ENCODE measurements at regions not wholly inside any gene's neighbourhood (a gene's known extent, or its start where the extent isn't known, plus 50 kb on each side); places are given as distances from the start of the nearest gene placed in this dataset.

DNA sequence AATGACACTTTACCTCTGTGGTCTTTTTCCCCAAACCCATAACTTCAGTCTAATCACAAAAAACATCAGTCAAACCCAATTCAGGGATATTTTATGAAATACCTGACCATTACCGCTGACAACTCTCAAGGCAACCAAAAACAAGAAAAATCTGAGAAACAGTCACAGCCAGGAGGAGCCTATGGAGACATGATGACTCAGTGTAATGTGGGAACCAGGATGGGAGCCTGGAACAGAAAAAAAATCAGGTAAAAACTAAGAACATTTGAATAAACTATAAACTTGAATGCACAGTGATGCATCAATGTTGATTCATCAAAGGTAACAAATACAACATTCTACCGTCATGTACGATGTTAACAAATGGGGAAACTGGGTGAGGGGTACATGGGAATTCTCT is 84.1 kb upstream of the TSHZ2 start:
- no TSS peak for BruUV-seq (replicated peaks)
- CTCF ChIA-PET, result no interaction called here
- no peak overlapping the region for H3K27ac ChIP-seq (ENCODE audit: low read length)

DNA sequence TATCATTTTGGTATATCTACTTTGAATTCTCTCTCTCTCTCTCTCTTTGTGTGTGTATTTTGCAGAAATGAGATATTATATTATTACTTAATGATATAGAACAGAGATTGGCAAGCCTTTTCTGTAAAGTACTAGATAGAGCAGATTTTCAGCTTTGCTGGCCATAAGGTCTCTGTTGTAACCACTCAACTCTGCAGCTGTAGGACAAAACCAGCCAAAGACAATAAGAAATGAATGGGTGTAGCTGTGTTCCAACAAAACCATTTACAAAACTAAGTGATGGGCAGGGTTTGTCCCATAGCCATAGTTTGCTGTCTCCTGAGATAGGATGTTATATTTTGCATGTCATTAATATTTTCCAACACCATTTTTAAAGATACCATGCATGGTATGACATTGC is 91.2 kb upstream of the TSHZ2 start:
- ChIA-PET POLR2A (ENCODE audit: unreplicated experiment) (no interaction called here), CTCF (no interaction called here)
- H3K4me3 ChIP-seq (ENCODE audit: low read length), result no peak overlapping the region
- no peak for ATAC-seq
- H3K36me3 ChIP-seq (ENCODE audit: low read depth, low read length), result no peaks in the 10 kb centered on the region
- no peak for TF ChIP-seq EZH2 (IDR thresholded peaks at IDR 0.05; ENCODE audit: low read length, unreplicated experiment)
- TF ChIP-seq, protein P1, sequence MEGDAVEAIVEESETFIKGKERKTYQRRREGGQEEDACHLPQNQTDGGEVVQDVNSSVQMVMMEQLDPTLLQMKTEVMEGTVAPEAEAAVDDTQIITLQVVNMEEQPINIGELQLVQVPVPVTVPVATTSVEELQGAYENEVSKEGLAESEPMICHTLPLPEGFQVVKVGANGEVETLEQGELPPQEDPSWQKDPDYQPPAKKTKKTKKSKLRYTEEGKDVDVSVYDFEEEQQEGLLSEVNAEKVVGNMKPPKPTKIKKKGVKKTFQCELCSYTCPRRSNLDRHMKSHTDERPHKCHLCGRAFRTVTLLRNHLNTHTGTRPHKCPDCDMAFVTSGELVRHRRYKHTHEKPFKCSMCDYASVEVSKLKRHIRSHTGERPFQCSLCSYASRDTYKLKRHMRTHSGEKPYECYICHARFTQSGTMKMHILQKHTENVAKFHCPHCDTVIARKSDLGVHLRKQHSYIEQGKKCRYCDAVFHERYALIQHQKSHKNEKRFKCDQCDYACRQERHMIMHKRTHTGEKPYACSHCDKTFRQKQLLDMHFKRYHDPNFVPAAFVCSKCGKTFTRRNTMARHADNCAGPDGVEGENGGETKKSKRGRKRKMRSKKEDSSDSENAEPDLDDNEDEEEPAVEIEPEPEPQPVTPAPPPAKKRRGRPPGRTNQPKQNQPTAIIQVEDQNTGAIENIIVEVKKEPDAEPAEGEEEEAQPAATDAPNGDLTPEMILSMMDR (conservative IDR thresholded peaks at IDR 0.05; ENCODE audit: low read depth, low read length), result no peak
- TF ChIP-seq EZH2phosphoT487 (IDR thresholded peaks at IDR 0.05; ENCODE audit: borderline replicate concordance, low read length), result no peak
- H2AFZ ChIP-seq (ENCODE audit: low read length), result no peak overlapping the region
- no peaks in the 10 kb centered on the region for H3K27me3 ChIP-seq (ENCODE audit: low read length)
- intact Hi-C loops (cut with micrococcal nuclease), result no loop called here
- BruUV-seq (replicated peaks), result no TSS peak
- DNase-seq, result no peak
- no peak overlapping the region for H3K9ac ChIP-seq (ENCODE audit: low read length)
- no peaks in the 10 kb centered on the region for H4K20me1 ChIP-seq (ENCODE audit: low read length)
- peaks cover 5% of the 10 kb centered on the region; the same call in 1 of the 2 replicates for H3K9me3 ChIP-seq (ENCODE audit: low read length)
- no peaks in the 10 kb centered on the region for H3F3A ChIP-seq (ENCODE audit: low read length, unreplicated experiment)
- no peaks in the 10 kb centered on the region for H3K9me2 ChIP-seq (replicated peaks; ENCODE audit: low read length)
- no peaks in the 10 kb centered on the region for H3K4me1 ChIP-seq (ENCODE audit: insufficient read depth, low read length)
- no peaks in the 10 kb centered on the region for H3K79me2 ChIP-seq (ENCODE audit: low read length)
- no peak overlapping the region for H3K4me2 ChIP-seq (ENCODE audit: low read length)
- no peak overlapping the region for H3K27ac ChIP-seq (ENCODE audit: low read length)

More for the DNA sequence above, 84.1 kb upstream of the TSHZ2 start:
- no peaks in the 10 kb centered on the region for H4K20me1 ChIP-seq (ENCODE audit: low read length)
- no peak for ATAC-seq
- POLR2A ChIA-PET (ENCODE audit: unreplicated experiment), result no interaction called here
- no peak for DNase-seq
- no peaks in the 10 kb centered on the region for H3K9me2 ChIP-seq (replicated peaks; ENCODE audit: low read length)
- H3K4me1 ChIP-seq (ENCODE audit: insufficient read depth, low read length), result no peaks in the 10 kb centered on the region
- no peak overlapping the region for H3K4me3 ChIP-seq (ENCODE audit: low read length)
- no peaks in the 10 kb centered on the region for H3K79me2 ChIP-seq (ENCODE audit: low read length)
- no peaks in the 10 kb centered on the region for H3K27me3 ChIP-seq (ENCODE audit: low read length)
- no peaks in the 10 kb centered on the region for H3F3A ChIP-seq (ENCODE audit: low read length, unreplicated experiment)
- intact Hi-C loops (cut with micrococcal nuclease), result no loop called here
- H2AFZ ChIP-seq (ENCODE audit: low read length), result no peak overlapping the region
- no peaks in the 10 kb centered on the region for H3K36me3 ChIP-seq (ENCODE audit: low read depth, low read length)
- no peak overlapping the region for H3K4me2 ChIP-seq (ENCODE audit: low read length)
- TF ChIP-seq EZH2phosphoT487 (IDR thresholded peaks at IDR 0.05; ENCODE audit: borderline replicate concordance, low read length) (no peak), EZH2 (IDR thresholded peaks at IDR 0.05; ENCODE audit: low read length, unreplicated experiment) (no peak)
- TF ChIP-seq, protein P1 (conservative IDR thresholded peaks at IDR 0.05; ENCODE audit: low read depth, low read length), result no peak
- no peak overlapping the region for H3K9ac ChIP-seq (ENCODE audit: low read length)
- peaks cover 13% of the 10 kb centered on the region; the same call in 1 of the 2 replicates for H3K9me3 ChIP-seq (ENCODE audit: low read length)

DNA sequence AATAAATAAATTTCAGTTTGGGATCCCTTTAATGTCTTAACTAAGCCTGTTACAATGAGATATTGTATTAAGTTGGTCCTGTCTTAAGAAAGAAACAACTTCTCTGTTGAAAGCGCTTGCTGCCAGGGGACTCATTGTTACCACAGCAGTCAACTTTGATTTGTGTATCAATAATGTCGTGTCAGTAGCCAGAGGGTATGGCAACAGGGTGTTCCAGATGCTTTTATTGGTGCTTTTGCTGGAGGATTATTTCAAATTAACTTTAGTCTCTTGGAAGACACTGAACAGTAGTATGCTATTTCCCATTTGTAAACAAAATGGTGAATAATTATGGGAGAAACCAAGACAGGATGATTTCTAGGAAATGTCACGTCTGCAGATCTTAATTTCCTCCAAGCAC is 91.9 kb upstream of the TSHZ2 start:
- no TSS peak for BruUV-seq (replicated peaks)
- H3K79me2 ChIP-seq (ENCODE audit: low read length), result no peaks in the 10 kb centered on the region
- CTCF ChIA-PET, result no interaction called here

More for the DNA sequence above, 91.9 kb upstream of the TSHZ2 start:
- H3K27me3 ChIP-seq (ENCODE audit: low read length), result no peaks in the 10 kb centered on the region
- intact Hi-C loops (cut with micrococcal nuclease), result no loop called here
- H3K4me3 ChIP-seq (ENCODE audit: low read length), result no peak overlapping the region
- H3K4me1 ChIP-seq (ENCODE audit: insufficient read depth, low read length), result no peaks in the 10 kb centered on the region
- H3K27ac ChIP-seq (ENCODE audit: low read length), result no peak overlapping the region
- DNase-seq, result no peak
- H3K36me3 ChIP-seq (ENCODE audit: low read depth, low read length), result no peaks in the 10 kb centered on the region
- H3K4me2 ChIP-seq (ENCODE audit: low read length), result no peak overlapping the region
- no peaks in the 10 kb centered on the region for H3F3A ChIP-seq (ENCODE audit: low read length, unreplicated experiment)
- POLR2A ChIA-PET (ENCODE audit: unreplicated experiment), result no interaction called here
- peaks cover 5% of the 10 kb centered on the region; the same call in 1 of the 2 replicates for H3K9me3 ChIP-seq (ENCODE audit: low read length)
- TF ChIP-seq, protein P1 (conservative IDR thresholded peaks at IDR 0.05; ENCODE audit: low read depth, low read length), result no peak
- TF ChIP-seq EZH2phosphoT487 (IDR thresholded peaks at IDR 0.05; ENCODE audit: borderline replicate concordance, low read length) (no peak), EZH2 (IDR thresholded peaks at IDR 0.05; ENCODE audit: low read length, unreplicated experiment) (no peak)
- H3K9ac ChIP-seq (ENCODE audit: low read length), result no peak overlapping the region
- H4K20me1 ChIP-seq (ENCODE audit: low read length), result no peaks in the 10 kb centered on the region
- H2AFZ ChIP-seq (ENCODE audit: low read length), result no peak overlapping the region
- ATAC-seq, result no peak
- H3K9me2 ChIP-seq (replicated peaks; ENCODE audit: low read length), result no peaks in the 10 kb centered on the region
